ENCODE measurements at regions not wholly inside any gene's neighbourhood (a gene's known extent, or its start where the extent isn't known, plus 50 kb on each side); places are given as distances from the start of the nearest gene placed in this dataset.

DNA sequence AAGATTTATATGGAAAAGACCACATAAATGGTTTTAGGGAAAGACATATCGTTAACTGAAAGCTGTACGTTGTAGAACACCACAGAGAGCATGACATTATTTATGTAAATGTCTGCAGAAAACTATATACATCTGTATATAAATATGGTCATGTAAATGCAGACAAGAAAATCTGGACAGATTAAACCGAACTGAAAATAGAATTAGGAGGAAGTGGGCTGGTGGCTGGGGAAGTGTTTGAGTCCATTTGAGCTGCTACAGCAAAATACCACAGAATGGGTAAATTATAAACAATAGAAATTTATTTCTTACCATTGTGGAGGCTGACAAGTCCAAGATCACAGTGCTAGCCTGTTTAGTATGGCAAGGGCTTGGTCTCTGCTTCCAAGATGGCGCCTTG, 56.3 kb upstream of the USP6NL start:
- TF ChIP-seq, protein P1, sequence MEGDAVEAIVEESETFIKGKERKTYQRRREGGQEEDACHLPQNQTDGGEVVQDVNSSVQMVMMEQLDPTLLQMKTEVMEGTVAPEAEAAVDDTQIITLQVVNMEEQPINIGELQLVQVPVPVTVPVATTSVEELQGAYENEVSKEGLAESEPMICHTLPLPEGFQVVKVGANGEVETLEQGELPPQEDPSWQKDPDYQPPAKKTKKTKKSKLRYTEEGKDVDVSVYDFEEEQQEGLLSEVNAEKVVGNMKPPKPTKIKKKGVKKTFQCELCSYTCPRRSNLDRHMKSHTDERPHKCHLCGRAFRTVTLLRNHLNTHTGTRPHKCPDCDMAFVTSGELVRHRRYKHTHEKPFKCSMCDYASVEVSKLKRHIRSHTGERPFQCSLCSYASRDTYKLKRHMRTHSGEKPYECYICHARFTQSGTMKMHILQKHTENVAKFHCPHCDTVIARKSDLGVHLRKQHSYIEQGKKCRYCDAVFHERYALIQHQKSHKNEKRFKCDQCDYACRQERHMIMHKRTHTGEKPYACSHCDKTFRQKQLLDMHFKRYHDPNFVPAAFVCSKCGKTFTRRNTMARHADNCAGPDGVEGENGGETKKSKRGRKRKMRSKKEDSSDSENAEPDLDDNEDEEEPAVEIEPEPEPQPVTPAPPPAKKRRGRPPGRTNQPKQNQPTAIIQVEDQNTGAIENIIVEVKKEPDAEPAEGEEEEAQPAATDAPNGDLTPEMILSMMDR (IDR thresholded peaks at IDR 0.05), result no peak
- no peak for TF ChIP-seq POLR2A (IDR thresholded peaks at IDR 0.05)
